Lung (tissue), 11 donors: ENCODE measurements at regions not wholly inside any gene's neighbourhood (a gene's known extent, or its start where the extent isn't known, plus 50 kb on each side); places are given as distances from the start of the nearest gene placed in this dataset.

ENCODE experiments used
- ATAC-seq: fragments of 200-7000 bp; cut with Tn5 transposase; one replicate; pipeline ENCODE4 v1.9.1; 2020; ENCODE audit warnings: moderate number of reproducible peaks; ENCODE audit not compliant: insufficient read depth, low FRiP score
- DNase-seq, 3 donors: peaks; one replicate each; pipeline ENCODE4 v3.0.0-alpha.2; 2013 to 2017
- H3K27ac ChIP-seq, 2 donors: one replicate each; pipeline ENCODE4 v1.5.1; 2013; ENCODE audit warnings: mild to moderate bottlenecking in 2 of 2, moderate library complexity in 2 of 2, control low read depth in 1 of 2, inconsistent platforms in 1 of 2, low read depth in 1 of 2, low read length in 1 of 2
- H3K27me3 ChIP-seq, 3 donors: one replicate each; pipeline ENCODE4 v1.5.1; 2013; ENCODE audit warnings: low read length in 2 of 3; ENCODE audit not compliant: control insufficient read depth in 3 of 3, insufficient read depth in 3 of 3
- H3K36me3 ChIP-seq, 4 donors: one replicate each; pipeline ENCODE4 v1.5.1; 2013; ENCODE audit warnings: low read length in 4 of 4, mild to moderate bottlenecking in 1 of 4, moderate library complexity in 1 of 4; ENCODE audit not compliant: control insufficient read depth in 4 of 4, insufficient read depth in 4 of 4
- H3K4me1 ChIP-seq, 5 donors: one replicate each; pipeline ENCODE4 v1.5.1; 2013; ENCODE audit warnings: low read length in 5 of 5, mild to moderate bottlenecking in 2 of 5, moderate library complexity in 1 of 5; ENCODE audit not compliant: control insufficient read depth in 5 of 5, insufficient read depth in 5 of 5
- H3K4me3 ChIP-seq: one replicate; pipeline ENCODE4 v1.5.1; 2013; ENCODE audit warnings: mild to moderate bottlenecking, control low read depth, moderate library complexity
- H3K9ac ChIP-seq, 2 donors: one replicate each; pipeline ENCODE4 v1.5.1; 2013; ENCODE audit warnings: low read length in 2 of 2, control low read depth in 1 of 2; ENCODE audit not compliant: insufficient read depth in 1 of 2
- H3K9me3 ChIP-seq, 4 donors: one replicate each; pipeline ENCODE4 v1.5.1; 2013; ENCODE audit warnings: low read length in 3 of 4, mild to moderate bottlenecking in 1 of 4, moderate library complexity in 1 of 4; ENCODE audit not compliant: control insufficient read depth in 4 of 4, insufficient read depth in 3 of 4
- CTCF ChIP-seq: IDR thresholded peaks from 2 replicates; pipeline ENCODE4 v1.5.1; 2012; ENCODE audit warnings: mild to moderate bottlenecking; ENCODE audit errors: control extremely low read depth, extremely low read depth
- WGBS, 2 donors: extraction: QIAGEN DNeasy Blood & Tissue Kit; methylation state at CpG; one replicate each; pipeline ENCODE4 v1.1.7; 2013; 5-methylcytosine and 5-hydroxymethylcytosine counted together
- donor health status: control.
- donor health status: control.
- donor health status: Bipolar disorder and iron deficiency.
- donor health status: healthy.
- donor health status: DM: yes; HTN: yes; CAD: no.

- H3K4me1 ChIP-seq: peaks cover 0 to 32% (median 12%) of the 10 kb centered on the region in 5 donors
- DNase-seq (no peak), ATAC-seq (no peak)
- H3K9me3 ChIP-seq: peaks cover 0 to 6% (median 0%) of the 10 kb centered on the region in 4 donors
- no peak overlapping the region for H3K4me3 ChIP-seq
- H3K27ac ChIP-seq: no peak overlapping the region
- H3K27me3 ChIP-seq: no peaks in the 10 kb centered on the region
- WGBS, 2 donors: 97% methylated on average over 6 of the region's 6 CpGs
- H3K9ac ChIP-seq: no peak overlapping the region
- no peak for TF ChIP-seq CTCF
- no peaks in the 10 kb centered on the region for H3K36me3 ChIP-seq
Measured at GRCh38 chr2:234687718-234688475, 191.0 kb upstream of the ARL4C start.

- Histone ChIP-seq H3K27ac (no peak overlapping the region), H3K9me3 (peaks cover 0 to 6% (median 0%) of the 10 kb centered on the region in 4 donors), H3K4me1 (peaks cover 0 to 36% (median 14%) of the 10 kb centered on the region in 5 donors), H3K36me3 (no peaks in the 10 kb centered on the region), H3K9ac (no peak overlapping the region), H3K27me3 (no peaks in the 10 kb centered on the region), H3K4me3 (no peak overlapping the region)
- WGBS, 2 donors: 71 to 74% methylated on average over 4 of the region's 4 CpGs
- no peak for ATAC-seq
- TF ChIP-seq CTCF: no peak
- DNase-seq: peak in 2 of 3 donors; percentile 42 to 55
Measured at GRCh38 chr2:234686088-234686890, 189.4 kb upstream of the ARL4C start.

- peaks cover 0 to 6% (median 0%) of the 10 kb centered on the region in 4 donors for H3K9me3 ChIP-seq
- 27 to 40% methylated on average over 1 of the region's 1 CpG for WGBS, 2 donors
- ATAC-seq (no peak), DNase-seq (peak in 2 of 3 donors; percentile 54 to 75)
- no peaks in the 10 kb centered on the region for H3K36me3 ChIP-seq
- peaks cover 0 to 41% (median 18%) of the 10 kb centered on the region in 5 donors for H3K4me1 ChIP-seq
- no peak overlapping the region for H3K4me3 ChIP-seq
- H3K27ac ChIP-seq: no peak overlapping the region
- TF ChIP-seq CTCF: no peak
- H3K27me3 ChIP-seq: no peaks in the 10 kb centered on the region
- H3K9ac ChIP-seq: no peak overlapping the region
Measured at GRCh38 chr2:234684466-234684865, 187.6 kb upstream of the ARL4C start.
